HG03442 (cell line): ENCODE measurements at regions not wholly inside any gene's neighbourhood (a gene's known extent, or its start where the extent isn't known, plus 50 kb on each side); places are given as distances from the start of the nearest gene placed in this dataset.
"Not testable (repeated sequence)": the region's sequence is repeated elsewhere in the genome, so short reads cannot be mapped to it uniquely, and the experiment has no call there.

ENCODE experiments used
- ATAC-seq: cut with Tn5 transposase; IDR thresholded peaks from one replicate; pipeline ENCODE4 v1.9.1; 2021; ENCODE audit warnings: mild to moderate bottlenecking, moderate library complexity; ENCODE audit not compliant: unreplicated experiment

- ATAC-seq = no peak
These were observed 310.3 kb downstream of the THBS2 start for GRCh38 chr6:168943231-168943905.

- ATAC-seq = no peak
These were observed 311.0 kb downstream of the THBS2 start for GRCh38 chr6:168942646-168943045.

- no peak for ATAC-seq
These were observed 312.6 kb downstream of the THBS2 start for GRCh38 chr6:168941036-168941435.

GRCh38 chr6:168939796-168940195 lies 313.9 kb downstream of the THBS2 start:
- ATAC-seq = no peak

GRCh38 chr6:168939041-168939440 lies 314.6 kb downstream of the THBS2 start:
- ATAC-seq = no peak

GRCh38 chr6:168938546-168938945 lies 315.1 kb downstream of the THBS2 start:
- no peak for ATAC-seq

- no peak for ATAC-seq
These were observed 316.6 kb downstream of the THBS2 start for GRCh38 chr6:168937054-168937453.

- no peak for ATAC-seq
These were observed 318.0 kb downstream of the THBS2 start for GRCh38 chr6:168935628-168936010.

- no peak for ATAC-seq
These were observed 318.7 kb downstream of the THBS2 start for GRCh38 chr6:168934660-168935627.

- ATAC-seq = not testable (repeated sequence)
These were observed 321.5 kb downstream of the THBS2 start for GRCh38 chr6:168932171-168932570.

- ATAC-seq = not testable (repeated sequence)
These were observed 322.6 kb downstream of the THBS2 start for GRCh38 chr6:168931072-168931471.

- no peak for ATAC-seq
These were observed 323.7 kb downstream of the THBS2 start for GRCh38 chr6:168929871-168930450.

- no peak for ATAC-seq
These were observed 325.6 kb downstream of the THBS2 start for GRCh38 chr6:168928012-168928411.

GRCh38 chr6:168927026-168927425 lies 326.6 kb downstream of the THBS2 start:
- ATAC-seq = no peak

GRCh38 chr6:168926306-168926705 lies 327.3 kb downstream of the THBS2 start:
- ATAC-seq = no peak

- no peak for ATAC-seq
These were observed 328.0 kb downstream of the THBS2 start for GRCh38 chr6:168925671-168926070.

- ATAC-seq = no peak
These were observed 330.5 kb downstream of the THBS2 start for GRCh38 chr6:168923171-168923570.

- ATAC-seq = no peak
These were observed 331.2 kb downstream of the THBS2 start for GRCh38 chr6:168922436-168922835.

GRCh38 chr6:168920289-168920688 lies 333.4 kb downstream of the THBS2 start:
- ATAC-seq = no peak

- no peak for ATAC-seq
These were observed 334.0 kb downstream of the THBS2 start for GRCh38 chr6:168919470-168920179.

GRCh38 chr6:168916576-168917211 lies 337.0 kb downstream of the THBS2 start:
- ATAC-seq = no peak
